H1 (cell line): ENCODE measurements at regions not wholly inside any gene's neighbourhood (a gene's known extent, or its start where the extent isn't known, plus 50 kb on each side); places are given as distances from the start of the nearest gene placed in this dataset.

Source experiments
- KDM5A ChIP-seq: fragments of 200-600 bp; IDR thresholded peaks from 2 replicates; pipeline ENCODE4 v1.7.1; 2012; ENCODE audit warnings: mild to moderate bottlenecking, low read length, inconsistent platforms, mixed read lengths
- SIRT6 ChIP-seq: IDR thresholded peaks from one replicate; pipeline ENCODE4 v1.7.1; 2012; ENCODE audit warnings: low read length, inconsistent platforms
- TAF1 ChIP-seq: IDR thresholded peaks from 2 replicates; pipeline ENCODE4 v1.6.1; 2011; ENCODE audit warnings: mild to moderate bottlenecking, low read depth, low read length
- TBP ChIP-seq: IDR thresholded peaks from 2 replicates; pipeline ENCODE4 v1.6.1; 2011; ENCODE audit warnings: low read depth, low read length, improper control_type of control experiment

DNA sequence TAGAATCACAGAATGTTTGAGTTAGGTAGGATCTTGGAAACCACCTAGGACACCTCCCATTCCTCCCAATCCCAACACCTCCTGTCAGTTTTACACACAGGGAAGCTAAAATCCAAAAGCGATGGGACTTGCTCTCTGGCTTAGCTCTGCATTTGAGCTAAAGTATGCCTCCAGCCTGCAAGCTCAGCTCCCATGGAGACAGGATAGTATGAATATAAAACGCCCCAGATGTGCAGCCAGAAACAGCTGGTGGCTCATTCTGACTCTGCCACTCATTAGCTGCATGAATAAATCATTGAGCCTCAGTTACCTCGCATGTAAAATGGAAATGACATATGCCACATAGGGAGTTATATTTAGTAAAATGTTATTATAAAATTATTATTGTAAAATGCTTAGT is 336.0 kb downstream of the SUCLA2 start (continued):
- no peak for TF ChIP-seq TAF1
- no peak for TF ChIP-seq SIRT6
- TF ChIP-seq KDM5A: no peak
- no peak for TF ChIP-seq TBP
- TF ChIP-seq, all 59 proteins: peak for 0
